ENCODE measurements at regions not wholly inside any gene's neighbourhood (a gene's known extent, or its start where the extent isn't known, plus 50 kb on each side); places are given as distances from the start of the nearest gene placed in this dataset.

DNA sequence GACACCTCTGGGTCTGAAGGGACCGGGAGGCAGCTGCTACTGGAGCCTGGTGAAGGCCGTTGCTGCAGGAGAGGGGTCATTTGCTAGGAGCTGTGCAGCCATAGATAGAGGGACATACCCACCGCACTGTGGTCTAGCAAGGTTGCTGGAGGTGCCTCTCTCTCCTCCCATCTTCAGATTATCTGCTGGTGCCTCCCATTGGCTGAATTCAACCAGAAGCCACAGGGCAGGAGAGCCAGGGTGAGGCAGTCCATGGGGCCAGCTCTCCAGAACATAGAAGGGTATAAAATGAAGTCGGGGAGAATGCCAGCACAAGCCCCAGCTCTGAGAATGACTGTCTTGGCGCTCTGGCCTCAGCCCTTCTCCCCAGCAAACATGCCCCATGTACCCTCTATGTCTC is 98.0 kb downstream of the VEGFA start:
- H3K36me3 Mint-ChIP-seq (ENCODE audit: insufficient read depth in 1 of 3, low read depth in 3 of 3) = no peaks in the 10 kb centered on the region
- H3K23me2 ChIP-seq (ENCODE audit: insufficient read length, low read depth, low read length, poor library complexity, severe bottlenecking) = no peaks in the 10 kb centered on the region
- no peak overlapping the region for H4K5ac ChIP-seq (ENCODE audit: insufficient read length, low read depth, low read length)
- no peak overlapping the region for H2BK5ac ChIP-seq (ENCODE audit: insufficient read length, low read length)
- no peak overlapping the region for H4K8ac ChIP-seq (replicated peaks; ENCODE audit: insufficient read length, low read depth, low read length)
- no peak overlapping the region for H2AK5ac ChIP-seq (ENCODE audit: insufficient read length, low read length)
- H3K9me3 ChIP-seq (ENCODE audit: control insufficient read depth, low read depth, low read length) = no peaks in the 10 kb centered on the region
- no peak overlapping the region for H3K23ac ChIP-seq (ENCODE audit: insufficient read length, low read depth, low read length)
- no peak overlapping the region for H3K4ac ChIP-seq (ENCODE audit: low read depth, low read length)
- no peak overlapping the region for H3K9ac ChIP-seq (ENCODE audit: extremely low read depth, insufficient read length, low read length)
- H4K91ac ChIP-seq (ENCODE audit: insufficient read length, low read depth, low read length) = no peak overlapping the region
- H3K27ac Mint-ChIP-seq = no peak overlapping the region; a peak in 1 of 7 replicates
- H2BK12ac ChIP-seq (ENCODE audit: insufficient read length, low read depth, low read length) = no peak overlapping the region
- DNase-seq = no peak
- H3K79me1 ChIP-seq (ENCODE audit: insufficient read depth, low read depth, low read length, poor library complexity, severe bottlenecking) = no peaks in the 10 kb centered on the region
- H3T11ph ChIP-seq (ENCODE audit: low read length) = no peak overlapping the region
- peaks cover 12 to 38% of the 10 kb centered on the region in 2 experiments for H3K4me1 Mint-ChIP-seq
- no peak overlapping the region for H3K56ac ChIP-seq (ENCODE audit: insufficient read length, low read depth, low read length)
- TF ChIP-seq, protein P1, sequence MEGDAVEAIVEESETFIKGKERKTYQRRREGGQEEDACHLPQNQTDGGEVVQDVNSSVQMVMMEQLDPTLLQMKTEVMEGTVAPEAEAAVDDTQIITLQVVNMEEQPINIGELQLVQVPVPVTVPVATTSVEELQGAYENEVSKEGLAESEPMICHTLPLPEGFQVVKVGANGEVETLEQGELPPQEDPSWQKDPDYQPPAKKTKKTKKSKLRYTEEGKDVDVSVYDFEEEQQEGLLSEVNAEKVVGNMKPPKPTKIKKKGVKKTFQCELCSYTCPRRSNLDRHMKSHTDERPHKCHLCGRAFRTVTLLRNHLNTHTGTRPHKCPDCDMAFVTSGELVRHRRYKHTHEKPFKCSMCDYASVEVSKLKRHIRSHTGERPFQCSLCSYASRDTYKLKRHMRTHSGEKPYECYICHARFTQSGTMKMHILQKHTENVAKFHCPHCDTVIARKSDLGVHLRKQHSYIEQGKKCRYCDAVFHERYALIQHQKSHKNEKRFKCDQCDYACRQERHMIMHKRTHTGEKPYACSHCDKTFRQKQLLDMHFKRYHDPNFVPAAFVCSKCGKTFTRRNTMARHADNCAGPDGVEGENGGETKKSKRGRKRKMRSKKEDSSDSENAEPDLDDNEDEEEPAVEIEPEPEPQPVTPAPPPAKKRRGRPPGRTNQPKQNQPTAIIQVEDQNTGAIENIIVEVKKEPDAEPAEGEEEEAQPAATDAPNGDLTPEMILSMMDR (conservative IDR thresholded peaks at IDR 0.05) = no peak
- no peak overlapping the region for H2AFZ ChIP-seq (ENCODE audit: low read length)
- H3K27me3 ChIP-seq (ENCODE audit: insufficient read depth, low read length) = no peaks in the 10 kb centered on the region
- H3K27ac ChIP-seq (ENCODE audit: insufficient read length, low read depth, low read length) = no peak overlapping the region
- H4K20me1 ChIP-seq (ENCODE audit: control insufficient read depth, insufficient read depth, insufficient read length) = no peaks in the 10 kb centered on the region
- H2BK20ac ChIP-seq (ENCODE audit: low read depth, low read length, poor library complexity, severe bottlenecking) = no peak overlapping the region
- H2BK120ac ChIP-seq (ENCODE audit: low read depth, low read length, poor library complexity, severe bottlenecking) = no peak overlapping the region
- WGBS (ENCODE audit: extremely low coverage, insufficient read length, low lambda C conversion rate) = no CpG with 5 or more reads among the region's 5 CpGs
- H3K14ac ChIP-seq (ENCODE audit: insufficient read depth, low read length) = no peak overlapping the region
- no peak overlapping the region for H3K4me2 ChIP-seq (ENCODE audit: insufficient read depth, insufficient read length, low read length)
- H3K9me3 Mint-ChIP-seq = no peaks in the 10 kb centered on the region; a peak in 1 of 5 replicates
- peaks cover 3% of the 10 kb centered on the region for H3K27me3 Mint-ChIP-seq (ENCODE audit: low read depth)
- H3K79me2 ChIP-seq (ENCODE audit: insufficient read depth, low read length) = no peaks in the 10 kb centered on the region
- no peak overlapping the region for H3K4me3 Mint-ChIP-seq
- no peak overlapping the region for H3K18ac ChIP-seq (ENCODE audit: insufficient read length, low read depth, low read length)
- no peak overlapping the region for H2BK15ac ChIP-seq (ENCODE audit: low read depth, low read length)
- H3K4me1 ChIP-seq (ENCODE audit: insufficient read depth, low read length) = no peaks in the 10 kb centered on the region; the same call in 1 of the 2 replicates
